ENCODE measurements at regions not wholly inside any gene's neighbourhood (a gene's known extent, or its start where the extent isn't known, plus 50 kb on each side); places are given as distances from the start of the nearest gene placed in this dataset.

DNA sequence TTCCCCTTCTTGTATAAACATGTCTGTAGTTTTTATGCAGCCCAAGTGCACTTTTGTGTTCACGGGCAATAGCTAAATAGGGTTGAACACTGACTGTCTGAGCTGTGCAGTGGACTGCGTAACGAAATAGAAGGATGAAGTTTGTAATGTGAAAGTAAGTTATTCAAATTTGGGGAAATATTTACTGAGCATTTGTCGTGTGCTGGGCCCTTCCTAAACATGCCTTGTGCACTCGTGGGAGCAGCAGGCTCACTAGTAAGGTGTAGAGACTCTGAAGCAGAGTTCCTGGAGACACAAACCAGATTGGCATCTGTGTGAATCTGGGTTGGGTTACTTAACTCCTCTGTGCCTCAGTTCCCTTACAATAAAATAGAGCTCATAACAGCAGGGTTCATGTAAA is 51.7 kb upstream of the C1QTNF7 start:
- Histone ChIP-seq H2AFZ (ENCODE audit: low read length) (no peak overlapping the region), H3K27ac (ENCODE audit: low read depth, low read length) (no peak overlapping the region), H3K4me1 (ENCODE audit: insufficient read depth, low read length) (no peaks in the 10 kb centered on the region), H3K79me2 (ENCODE audit: insufficient read depth, low read length) (no peaks in the 10 kb centered on the region), H3K27me3 (ENCODE audit: insufficient read depth, low read length) (peaks cover 4% of the 10 kb centered on the region), H3K4me3 (ENCODE audit: insufficient read depth, low read length) (no peak overlapping the region), H3K36me3 (ENCODE audit: insufficient read depth, low read length) (no peaks in the 10 kb centered on the region), H3K9me3 (ENCODE audit: low read depth, low read length) (no peaks in the 10 kb centered on the region), H4K20me1 (ENCODE audit: insufficient read depth, low read length) (no peaks in the 10 kb centered on the region), H3K4me2 (ENCODE audit: insufficient read depth, low read length) (no peak overlapping the region)
- no peak for DNase-seq (ENCODE audit: insufficient read length, low spot score, missing footprints)
- TF ChIP-seq, protein P1, sequence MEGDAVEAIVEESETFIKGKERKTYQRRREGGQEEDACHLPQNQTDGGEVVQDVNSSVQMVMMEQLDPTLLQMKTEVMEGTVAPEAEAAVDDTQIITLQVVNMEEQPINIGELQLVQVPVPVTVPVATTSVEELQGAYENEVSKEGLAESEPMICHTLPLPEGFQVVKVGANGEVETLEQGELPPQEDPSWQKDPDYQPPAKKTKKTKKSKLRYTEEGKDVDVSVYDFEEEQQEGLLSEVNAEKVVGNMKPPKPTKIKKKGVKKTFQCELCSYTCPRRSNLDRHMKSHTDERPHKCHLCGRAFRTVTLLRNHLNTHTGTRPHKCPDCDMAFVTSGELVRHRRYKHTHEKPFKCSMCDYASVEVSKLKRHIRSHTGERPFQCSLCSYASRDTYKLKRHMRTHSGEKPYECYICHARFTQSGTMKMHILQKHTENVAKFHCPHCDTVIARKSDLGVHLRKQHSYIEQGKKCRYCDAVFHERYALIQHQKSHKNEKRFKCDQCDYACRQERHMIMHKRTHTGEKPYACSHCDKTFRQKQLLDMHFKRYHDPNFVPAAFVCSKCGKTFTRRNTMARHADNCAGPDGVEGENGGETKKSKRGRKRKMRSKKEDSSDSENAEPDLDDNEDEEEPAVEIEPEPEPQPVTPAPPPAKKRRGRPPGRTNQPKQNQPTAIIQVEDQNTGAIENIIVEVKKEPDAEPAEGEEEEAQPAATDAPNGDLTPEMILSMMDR (IDR thresholded peaks at IDR 0.05; ENCODE audit: extremely low read depth, low read depth, low read length) = no peak

DNA sequence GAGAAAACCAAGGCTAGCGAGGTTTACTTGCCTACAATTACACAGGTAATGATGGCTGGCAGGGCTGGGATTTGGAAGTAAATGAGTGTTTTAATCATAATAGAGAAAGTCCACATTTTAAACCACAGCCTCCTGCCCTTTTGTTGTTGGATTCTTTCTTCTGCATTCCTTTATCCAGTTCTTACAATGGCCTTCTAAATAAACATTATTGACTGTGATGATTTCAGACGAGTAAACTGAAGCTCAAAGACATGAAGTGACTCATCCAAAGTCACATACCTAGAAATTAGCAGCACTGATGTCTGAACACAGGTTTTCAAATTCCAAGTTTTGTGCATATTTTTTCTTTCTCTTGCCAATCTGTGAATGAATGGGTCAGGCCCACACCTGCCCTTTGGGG is 51.2 kb upstream of the C1QTNF7 start:
- peak; percentile 44 for DNase-seq (ENCODE audit: insufficient read length, low spot score, missing footprints)
- Histone ChIP-seq H4K20me1 (ENCODE audit: insufficient read depth, low read length) (no peaks in the 10 kb centered on the region), H3K79me2 (ENCODE audit: insufficient read depth, low read length) (no peaks in the 10 kb centered on the region), H3K4me2 (ENCODE audit: insufficient read depth, low read length) (no peak overlapping the region), H3K36me3 (ENCODE audit: insufficient read depth, low read length) (no peaks in the 10 kb centered on the region), H3K27me3 (ENCODE audit: insufficient read depth, low read length) (peaks cover 3% of the 10 kb centered on the region), H3K9me3 (ENCODE audit: low read depth, low read length) (no peaks in the 10 kb centered on the region), H3K27ac (ENCODE audit: low read depth, low read length) (no peak overlapping the region), H2AFZ (ENCODE audit: low read length) (no peak overlapping the region), H3K4me3 (ENCODE audit: insufficient read depth, low read length) (no peak overlapping the region), H3K4me1 (ENCODE audit: insufficient read depth, low read length) (no peaks in the 10 kb centered on the region)
- TF ChIP-seq, protein P1 (IDR thresholded peaks at IDR 0.05; ENCODE audit: extremely low read depth, low read depth, low read length) = no peak
